HG03457 (cell line): ENCODE measurements at regions not wholly inside any gene's neighbourhood (a gene's known extent, or its start where the extent isn't known, plus 50 kb on each side); places are given as distances from the start of the nearest gene placed in this dataset.
"Not testable (repeated sequence)": the region's sequence is repeated elsewhere in the genome, so short reads cannot be mapped to it uniquely, and the experiment has no call there.

Experiments used
- ATAC-seq: cut with Tn5 transposase; IDR thresholded peaks from one replicate; pipeline ENCODE4 v1.9.1; 2021; ENCODE audit warnings: moderate number of reproducible peaks; ENCODE audit not compliant: unreplicated experiment

DNA sequence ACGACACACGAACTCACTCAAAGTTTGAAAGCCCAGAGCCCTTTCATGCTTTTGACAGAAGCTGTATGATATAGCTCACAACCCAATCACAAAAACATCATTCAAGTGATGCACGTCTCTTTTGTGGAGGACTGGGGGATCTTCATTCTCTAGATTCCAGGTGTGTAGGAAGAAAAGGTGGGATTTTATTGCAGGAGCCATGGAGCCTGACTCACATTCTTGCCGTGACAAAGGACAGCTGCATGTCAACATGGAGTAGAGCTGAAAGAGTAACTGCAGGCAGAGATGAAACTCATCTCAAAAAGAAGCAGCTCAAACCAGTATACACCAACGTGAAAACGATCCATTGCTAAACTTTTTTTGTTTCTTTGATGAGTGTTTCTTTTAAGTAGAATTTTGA, 50.9 kb upstream of the PDE1A start:
- ATAC-seq, result no peak

DNA sequence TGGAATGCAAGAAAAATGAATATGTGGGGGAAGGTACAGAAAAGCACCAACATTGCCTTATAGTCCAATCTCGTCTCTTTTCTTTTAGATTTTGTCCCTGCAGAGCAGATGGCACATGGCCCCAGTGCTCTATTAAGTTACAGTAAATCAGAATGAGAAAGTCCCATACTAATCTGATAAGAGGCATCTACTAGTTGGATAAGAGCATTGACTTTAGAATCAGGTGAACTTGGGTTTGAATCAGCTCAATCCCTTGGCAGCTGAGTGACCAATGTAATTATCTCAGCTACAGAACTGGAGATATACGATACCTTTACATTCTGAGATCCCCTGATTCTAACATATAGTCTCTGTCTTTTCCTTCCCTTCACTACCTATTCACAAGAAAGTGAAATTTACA, 54.8 kb upstream of the PDE1A start:
- no peak for ATAC-seq

DNA sequence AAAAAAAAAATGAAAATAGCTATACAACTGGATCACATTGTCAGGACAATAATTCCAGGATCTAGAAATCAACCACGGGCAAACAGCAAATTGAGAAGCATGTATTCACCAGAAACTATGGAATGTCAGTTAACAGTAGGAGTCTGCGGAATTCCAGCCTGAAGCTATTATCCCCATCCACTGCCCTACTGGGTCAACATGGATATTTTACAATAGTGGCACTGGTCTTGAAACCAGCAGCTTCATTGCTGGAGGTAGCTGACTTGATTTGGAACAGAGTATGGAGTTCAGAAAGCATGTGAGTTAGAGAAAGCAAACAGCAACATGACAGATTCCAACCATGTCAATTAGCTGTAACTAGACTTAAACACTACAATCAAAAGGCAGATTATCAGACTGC, 55.7 kb upstream of the PDE1A start:
- no peak for ATAC-seq

DNA sequence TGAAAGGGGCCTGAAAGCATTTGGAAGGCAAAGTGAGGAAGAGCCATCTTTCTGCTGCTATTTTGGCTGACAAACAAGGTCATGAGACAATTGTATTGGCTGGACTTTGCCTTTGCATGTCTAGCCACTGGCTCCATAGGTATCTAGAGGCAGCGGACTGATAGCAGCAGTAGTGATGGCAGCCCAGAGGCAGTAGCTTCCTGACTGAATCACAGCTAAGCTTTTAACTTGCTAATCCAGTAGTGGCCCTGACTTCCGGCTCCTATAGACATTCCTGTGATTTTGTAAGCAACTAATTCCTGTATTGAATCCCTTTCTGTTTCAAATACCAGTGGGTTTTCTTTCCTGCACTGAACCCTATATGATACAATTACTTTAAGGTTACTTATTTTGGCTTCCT, 69.8 kb upstream of the PDE1A start:
- ATAC-seq, result no peak

DNA sequence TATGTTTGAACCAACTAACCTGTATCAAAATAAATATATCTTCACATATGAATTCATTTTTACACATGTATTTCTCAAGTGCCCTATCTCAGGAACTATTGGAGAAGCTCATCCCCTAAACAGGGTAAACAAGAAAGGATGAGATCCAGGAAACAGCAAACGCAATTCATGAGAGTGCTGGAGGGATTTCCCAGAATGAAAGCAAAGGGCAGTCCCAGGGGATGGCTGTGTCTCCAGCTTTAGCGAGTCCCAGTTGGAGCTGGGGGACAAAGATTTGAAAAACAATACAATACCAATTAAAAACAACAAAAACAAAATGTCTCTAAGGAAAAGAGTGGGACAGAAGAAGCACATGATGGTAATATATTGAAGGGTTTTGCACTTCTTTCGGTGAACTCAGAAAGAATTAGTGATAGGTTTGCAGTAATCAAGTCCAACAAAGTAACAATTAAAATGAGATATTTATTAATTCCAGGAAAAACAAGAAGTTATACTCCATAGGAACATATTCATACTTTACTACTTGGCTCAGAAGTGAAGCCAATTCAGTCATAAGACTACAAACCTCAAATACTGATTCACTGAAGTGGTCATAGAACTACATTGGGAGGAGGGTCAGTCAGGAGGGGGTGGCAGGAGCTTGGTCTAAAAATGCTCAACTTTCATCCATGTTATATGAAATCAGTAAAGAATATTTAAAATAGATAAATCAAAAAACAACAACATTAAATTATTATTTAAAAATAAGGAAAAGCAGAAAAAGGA, 73.1 kb upstream of the PDE1A start:
- no peak for ATAC-seq

DNA sequence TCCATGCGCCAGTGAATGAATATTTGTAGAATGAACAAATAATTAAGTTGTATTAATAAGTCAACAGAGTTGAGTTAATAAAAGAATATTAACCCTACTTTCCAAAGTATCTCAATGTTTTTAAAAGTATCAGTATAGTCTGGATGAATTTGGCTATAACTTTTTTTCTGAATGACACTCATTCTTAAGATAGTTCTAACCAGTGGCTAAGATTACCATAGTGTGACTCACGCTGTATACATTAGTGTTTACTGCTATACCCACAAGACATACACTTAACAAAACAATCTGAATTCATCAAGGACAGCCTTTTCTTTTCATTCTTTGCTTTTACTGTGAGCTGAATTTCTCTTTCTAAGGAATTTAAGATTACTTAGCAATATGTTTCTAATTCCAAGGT, 77.0 kb upstream of the PDE1A start:
- no peak for ATAC-seq

DNA sequence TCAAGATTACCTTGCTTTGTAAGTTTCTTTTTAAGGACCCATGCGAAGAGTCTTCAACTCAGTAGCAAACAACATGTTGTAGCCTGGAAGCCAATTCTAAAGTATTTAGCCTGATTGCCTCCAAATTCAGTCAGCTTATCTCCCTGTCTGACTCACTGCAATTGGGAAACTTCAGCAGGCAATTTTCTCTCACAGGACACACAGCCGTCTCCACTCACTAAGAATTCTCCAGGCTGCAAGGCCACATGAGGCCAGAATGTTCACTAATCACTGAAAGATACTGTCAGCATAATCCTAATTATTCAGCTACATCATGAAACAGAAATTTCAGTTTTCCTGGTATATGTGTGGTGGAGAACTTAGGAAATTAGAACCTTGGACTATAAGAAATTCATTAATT, 78.1 kb upstream of the PDE1A start:
- no peak for ATAC-seq

DNA sequence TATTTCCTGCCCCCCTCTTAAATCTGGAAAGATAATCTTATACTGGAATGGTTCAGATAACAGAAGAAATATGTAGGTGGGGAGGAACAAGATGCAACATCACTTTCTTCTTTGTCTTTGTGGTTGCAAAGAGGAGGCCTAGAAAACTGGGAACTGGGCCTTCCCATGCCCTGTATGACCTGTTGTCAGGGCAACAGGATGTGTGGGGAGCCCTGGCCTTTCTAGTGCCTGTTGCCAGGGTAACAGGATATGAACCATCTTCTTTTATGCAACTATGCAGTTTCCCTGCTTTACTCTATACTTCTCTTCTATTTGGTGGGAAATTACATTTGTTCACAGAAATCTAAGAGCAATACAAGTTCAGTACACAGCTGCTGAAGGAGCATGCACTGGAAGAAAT, 79.8 kb upstream of the PDE1A start:
- ATAC-seq, result no peak

DNA sequence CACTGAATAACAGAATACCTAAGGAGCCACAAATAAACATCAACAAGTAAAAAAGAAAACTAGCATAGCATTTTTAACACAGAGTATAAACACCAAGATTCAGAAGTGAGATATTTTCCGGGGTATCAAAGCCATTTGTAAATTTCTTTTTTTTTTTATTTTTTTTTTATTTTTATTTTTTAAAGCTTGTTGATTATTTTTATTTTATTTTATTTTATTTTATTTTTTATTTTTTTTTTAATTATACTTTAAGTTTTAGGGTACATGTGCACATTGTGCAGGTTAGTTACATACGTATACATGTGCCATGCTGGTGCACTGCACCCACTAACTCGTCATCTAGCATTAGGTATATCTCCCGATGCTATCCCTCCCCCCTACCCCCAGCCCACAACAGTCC, 81.7 kb upstream of the PDE1A start:
- not testable (repeated sequence) for ATAC-seq

DNA sequence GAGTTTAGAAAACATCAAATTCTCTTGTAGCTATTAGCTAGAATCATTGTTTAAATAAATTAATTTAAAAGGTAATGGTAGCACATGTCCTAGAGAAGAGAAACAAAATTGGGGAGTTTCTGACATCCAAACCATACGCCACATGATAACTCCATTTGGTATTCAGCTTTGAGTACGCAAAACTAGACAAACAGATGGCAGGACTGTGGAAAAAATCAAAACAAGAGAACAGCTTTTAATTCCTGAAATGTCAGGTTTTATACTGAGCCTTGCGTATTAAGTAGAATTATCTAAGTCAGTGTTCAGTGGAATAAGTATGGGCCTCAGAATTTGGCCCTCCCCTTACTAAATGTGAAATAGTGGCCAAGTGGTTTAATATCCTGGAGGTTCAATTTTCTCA, 82.4 kb upstream of the PDE1A start:
- no peak for ATAC-seq

DNA sequence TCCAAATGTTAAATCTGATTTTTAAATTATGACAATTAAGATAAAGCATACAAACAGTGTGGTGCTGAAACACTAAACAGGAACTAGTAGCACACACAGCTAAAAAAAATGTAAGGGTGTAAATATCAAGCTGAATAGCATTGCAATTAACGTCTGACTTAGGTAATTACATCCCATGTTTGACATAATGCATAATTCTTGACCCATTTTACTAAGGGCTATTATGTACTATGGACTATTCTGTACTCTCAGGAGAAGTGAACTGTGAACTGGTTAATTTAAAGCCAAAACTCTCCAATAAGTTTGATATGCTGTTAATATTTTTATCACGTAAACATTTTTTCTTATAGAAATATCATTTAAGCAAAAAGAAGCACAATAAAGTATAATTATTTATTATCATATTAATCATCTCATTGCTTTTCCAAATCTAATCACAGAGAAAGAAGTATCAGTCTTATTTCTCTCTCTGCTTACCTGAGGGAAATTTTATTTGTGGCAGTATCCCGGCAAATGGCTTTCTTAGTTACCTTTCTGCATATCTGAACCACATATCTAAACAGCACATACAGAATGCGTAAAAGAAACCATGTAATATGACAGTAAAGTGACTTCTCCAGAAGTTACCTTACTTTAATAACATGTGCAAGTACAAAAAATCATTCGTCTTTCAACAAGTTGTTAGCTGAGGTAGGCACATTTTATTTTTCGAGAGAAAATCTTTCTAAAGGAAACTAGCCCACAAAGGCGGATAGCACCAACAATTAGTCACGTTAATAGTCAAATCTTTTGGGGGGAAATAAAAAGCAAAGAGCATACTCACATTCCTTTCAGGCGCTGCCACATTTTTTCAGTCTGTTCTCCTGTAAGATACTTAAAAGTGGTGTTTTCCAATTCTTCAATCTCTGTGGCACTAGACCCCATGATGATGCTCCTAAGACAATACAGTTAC, 94.9 kb upstream of the PDE1A start:
- no peak for ATAC-seq

DNA sequence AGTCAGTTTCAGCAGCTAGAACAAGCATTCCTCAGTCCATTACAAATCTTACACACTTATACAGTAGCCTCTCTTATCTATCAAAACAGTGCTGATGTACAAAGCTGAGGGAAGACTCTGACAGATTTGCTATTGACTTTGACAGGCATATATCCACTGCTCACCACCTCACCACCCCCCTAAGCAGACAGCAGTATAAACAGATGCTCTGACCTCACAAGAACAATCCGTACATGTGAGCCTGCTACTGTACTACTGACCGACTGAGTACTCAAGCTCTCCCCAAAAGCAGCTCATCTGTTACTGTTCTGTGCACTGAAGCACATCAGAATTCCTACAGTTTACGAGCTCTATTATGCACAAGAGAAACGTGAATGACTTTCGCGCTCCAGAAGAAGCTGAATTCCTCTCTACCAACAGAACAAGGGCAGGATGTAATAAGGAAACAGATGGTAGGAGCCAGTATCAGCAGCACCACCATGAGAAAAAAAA, 95.6 kb upstream of the PDE1A start:
- no peak for ATAC-seq

DNA sequence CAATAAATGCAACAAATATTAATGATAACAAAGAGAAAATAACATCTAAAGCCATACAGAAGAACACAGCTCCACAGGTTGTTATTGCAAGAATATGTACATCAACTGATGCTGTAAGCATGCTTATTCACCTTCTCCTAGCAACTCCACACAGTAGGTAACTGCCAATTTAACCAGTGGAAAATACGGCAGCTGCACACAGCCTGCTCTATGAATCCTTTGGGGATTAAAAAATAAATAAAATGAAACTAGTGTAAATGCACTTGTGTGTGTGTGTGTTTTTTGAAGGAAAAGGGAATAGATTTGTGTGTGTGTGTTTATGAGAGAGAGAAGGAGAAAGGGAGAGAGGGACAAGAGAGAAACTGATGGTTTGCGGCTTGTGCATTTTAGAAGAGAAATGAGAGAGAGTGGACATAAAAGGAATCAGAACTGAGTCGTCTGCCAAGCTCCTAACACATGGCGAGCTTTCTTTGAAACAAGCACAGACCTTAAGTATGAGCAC, 96.2 kb upstream of the PDE1A start:
- no peak for ATAC-seq

DNA sequence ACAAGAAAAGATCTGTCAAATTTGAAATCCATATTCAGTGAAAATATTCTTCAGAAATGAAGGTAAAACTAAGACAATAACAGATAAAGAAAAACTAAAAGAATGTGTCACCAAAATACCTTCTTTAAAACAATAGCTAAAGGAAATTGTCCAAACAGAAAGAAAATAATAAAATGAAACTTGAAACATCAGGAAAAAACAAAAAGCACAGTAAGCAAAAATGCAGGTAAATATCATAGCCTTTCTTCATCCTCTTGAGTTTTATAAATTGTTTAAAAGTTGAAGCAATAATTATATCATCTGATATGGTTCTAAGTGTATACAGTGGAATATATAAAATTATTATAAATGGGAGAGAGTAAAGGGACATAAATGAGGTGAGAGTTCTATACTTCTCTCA, 103.8 kb upstream of the PDE1A start:
- no peak for ATAC-seq

DNA sequence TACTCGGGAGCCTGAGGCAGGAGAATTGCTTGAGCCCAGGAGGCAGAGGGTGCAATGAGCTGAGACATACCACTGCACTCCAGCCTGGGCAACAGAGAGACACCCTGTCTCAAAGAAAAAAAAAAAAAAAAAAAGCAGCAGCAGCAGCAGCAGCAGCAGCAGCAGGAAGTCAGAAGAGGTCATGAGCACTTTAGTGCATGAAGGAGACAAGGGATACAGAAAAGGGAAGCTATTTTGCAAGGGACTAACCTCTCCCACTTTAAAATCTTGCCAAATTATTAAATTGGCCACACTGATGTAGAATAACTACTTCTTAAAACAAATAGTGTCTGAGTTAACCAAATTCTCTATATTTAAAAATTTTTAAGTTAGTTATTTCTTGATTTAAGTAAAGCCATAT, 113.4 kb upstream of the PDE1A start:
- ATAC-seq, result no peak

DNA sequence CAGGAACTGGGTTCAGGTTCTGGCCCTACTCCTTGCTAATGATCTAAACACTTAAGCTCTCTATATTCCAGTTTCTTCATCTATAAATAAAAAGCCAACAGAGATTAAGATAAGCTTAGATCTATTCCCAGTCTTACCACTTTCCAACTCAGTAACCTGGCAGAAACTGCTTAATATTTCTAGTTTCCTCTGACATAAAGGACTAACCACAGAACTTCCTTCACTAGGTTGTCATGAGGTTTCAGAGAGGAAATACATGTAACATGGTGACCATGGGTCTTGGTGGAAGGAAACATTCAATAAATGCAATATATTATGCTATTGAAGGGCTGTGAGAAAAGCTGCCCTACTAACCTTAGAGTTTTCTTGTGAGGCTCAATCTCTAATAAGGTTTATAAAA, 114.4 kb upstream of the PDE1A start:
- peak; percentile 75 for ATAC-seq

DNA sequence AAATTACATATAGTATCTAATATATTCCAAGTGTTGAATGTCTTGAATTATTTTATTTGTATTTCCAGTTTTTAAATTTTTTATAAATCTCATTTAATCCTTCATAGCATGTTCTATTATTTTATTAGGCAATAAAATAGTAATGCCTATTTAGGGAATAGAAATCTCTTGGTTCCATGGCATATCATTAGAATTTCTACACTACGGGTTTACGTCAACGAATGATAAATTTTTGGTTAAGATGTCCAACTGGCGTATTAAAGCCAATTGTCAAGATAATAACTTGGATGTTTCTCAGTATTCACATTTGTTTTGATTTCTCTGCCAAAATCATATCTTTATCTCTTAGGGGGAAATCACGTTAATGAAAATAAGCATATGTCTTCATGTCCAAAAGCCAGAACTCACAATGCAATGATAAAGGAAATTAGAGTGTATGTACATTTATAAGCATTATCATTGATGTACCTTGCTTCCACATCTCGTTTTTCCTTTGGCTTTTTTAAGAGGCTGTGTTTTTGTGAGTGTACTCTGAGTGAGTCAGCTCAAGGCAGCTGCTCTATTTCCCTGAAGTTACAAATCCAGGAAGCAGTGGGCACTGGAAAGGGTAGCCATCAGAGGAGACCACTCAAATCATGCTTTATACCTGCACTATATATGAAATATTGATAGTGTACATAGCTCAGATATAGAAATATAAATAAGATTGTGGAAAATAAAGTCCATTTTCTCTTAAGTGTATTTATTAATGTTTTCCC, 115.8 kb upstream of the PDE1A start:
- ATAC-seq, result no peak

DNA sequence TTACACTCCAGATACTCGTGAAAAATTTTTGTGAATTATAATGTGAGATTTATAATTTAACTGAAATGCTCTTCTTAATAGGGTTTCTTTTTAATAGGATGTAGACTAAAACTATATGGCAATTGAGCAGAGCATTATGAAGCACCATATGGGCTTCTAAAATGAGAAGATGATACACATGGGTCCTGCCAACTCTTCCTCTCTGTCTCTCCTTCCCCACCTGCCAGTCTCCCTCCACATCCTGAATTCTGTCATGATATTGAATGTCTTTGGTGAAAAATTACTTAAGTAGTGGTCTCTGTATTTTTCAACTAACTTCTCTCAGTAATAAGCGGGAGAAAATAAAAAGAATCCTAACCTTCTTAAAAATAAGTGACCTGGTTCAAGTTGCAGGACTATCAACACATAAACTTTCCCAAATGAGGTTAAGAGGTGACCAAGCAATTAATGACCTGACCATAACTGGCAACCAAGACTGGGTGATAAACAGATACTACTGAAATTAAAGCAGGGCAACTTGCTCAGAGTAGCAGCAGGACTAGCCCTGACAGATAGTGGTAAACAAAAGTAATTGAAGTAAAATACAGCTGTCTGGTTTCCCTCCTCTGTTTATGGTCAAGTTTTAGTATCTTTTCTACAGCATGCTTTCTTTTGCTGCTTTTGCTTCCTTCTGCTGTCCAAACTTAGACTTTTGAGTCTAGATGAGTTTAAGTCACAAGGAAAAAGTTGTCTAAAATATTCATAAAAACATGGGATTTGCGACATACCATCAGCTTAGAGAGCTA, 117.1 kb upstream of the PDE1A start:
- no peak for ATAC-seq

DNA sequence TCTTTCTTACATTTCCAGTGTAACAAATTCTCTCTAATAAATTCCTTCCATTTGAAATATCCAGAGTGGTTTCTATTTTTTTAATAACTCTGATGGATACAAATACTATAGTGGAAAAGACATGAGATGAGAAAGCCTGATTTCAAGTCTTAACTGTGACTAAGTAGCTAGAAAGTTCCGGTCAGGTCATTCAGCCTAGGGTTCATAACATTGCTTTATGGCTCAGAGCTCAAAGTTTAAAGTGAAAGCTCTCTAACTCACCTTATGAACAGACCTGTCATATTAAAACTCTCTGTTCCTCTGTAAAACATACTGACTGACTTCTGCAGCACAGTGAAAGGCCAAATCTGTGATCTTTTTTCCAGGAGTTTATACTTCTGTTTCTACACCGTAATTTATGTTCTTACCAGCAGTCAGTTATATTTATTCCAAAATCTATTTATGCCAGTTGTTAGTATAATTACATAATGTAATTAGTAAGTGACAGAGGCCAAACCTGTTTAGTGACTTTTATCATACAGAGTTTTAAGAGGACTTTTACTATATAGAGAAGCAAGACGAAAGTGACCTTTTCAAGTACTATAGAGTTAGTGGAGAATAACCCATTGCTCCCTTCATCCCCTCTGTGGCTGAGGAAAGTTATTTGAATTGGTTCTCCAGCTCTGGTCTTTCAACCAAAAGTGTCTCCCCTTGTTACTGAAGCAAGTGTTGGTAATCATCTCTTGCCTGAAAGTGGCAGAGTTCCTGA, 118.8 kb upstream of the PDE1A start:
- ATAC-seq, result no peak
